ENCODE measurements at regions not wholly inside any gene's neighbourhood (a gene's known extent, or its start where the extent isn't known, plus 50 kb on each side); places are given as distances from the start of the nearest gene placed in this dataset.

DNA sequence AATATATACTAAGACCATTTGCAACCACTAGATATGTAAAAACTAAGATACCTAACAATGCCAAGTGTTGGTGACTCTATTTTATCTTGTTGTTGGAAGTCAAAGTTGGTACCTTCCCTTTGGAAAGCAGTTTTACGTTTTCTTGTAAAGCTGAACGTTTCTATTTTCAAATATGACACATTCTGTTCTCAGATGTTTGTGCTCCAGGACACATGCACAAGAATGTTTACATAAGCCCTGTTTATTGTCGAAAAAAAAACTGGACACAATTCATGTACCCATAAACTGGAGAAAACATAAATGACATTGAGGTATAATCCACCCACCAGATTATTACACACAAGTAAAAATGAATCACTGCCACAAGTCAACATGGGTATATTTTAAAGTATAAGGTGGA, 967.4 kb downstream of the BCL11B start:
- no peaks in the 10 kb centered on the region for H3K27me3 ChIP-seq (ENCODE audit: insufficient read depth, poor library complexity, severe bottlenecking)
- no peak for TF ChIP-seq GABPA (IDR thresholded peaks at IDR 0.05; ENCODE audit: low read depth)
- TF ChIP-seq, protein P1, sequence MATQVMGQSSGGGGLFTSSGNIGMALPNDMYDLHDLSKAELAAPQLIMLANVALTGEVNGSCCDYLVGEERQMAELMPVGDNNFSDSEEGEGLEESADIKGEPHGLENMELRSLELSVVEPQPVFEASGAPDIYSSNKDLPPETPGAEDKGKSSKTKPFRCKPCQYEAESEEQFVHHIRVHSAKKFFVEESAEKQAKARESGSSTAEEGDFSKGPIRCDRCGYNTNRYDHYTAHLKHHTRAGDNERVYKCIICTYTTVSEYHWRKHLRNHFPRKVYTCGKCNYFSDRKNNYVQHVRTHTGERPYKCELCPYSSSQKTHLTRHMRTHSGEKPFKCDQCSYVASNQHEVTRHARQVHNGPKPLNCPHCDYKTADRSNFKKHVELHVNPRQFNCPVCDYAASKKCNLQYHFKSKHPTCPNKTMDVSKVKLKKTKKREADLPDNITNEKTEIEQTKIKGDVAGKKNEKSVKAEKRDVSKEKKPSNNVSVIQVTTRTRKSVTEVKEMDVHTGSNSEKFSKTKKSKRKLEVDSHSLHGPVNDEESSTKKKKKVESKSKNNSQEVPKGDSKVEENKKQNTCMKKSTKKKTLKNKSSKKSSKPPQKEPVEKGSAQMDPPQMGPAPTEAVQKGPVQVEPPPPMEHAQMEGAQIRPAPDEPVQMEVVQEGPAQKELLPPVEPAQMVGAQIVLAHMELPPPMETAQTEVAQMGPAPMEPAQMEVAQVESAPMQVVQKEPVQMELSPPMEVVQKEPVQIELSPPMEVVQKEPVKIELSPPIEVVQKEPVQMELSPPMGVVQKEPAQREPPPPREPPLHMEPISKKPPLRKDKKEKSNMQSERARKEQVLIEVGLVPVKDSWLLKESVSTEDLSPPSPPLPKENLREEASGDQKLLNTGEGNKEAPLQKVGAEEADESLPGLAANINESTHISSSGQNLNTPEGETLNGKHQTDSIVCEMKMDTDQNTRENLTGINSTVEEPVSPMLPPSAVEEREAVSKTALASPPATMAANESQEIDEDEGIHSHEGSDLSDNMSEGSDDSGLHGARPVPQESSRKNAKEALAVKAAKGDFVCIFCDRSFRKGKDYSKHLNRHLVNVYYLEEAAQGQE (IDR thresholded peaks at IDR 0.05; ENCODE audit: insufficient replicate concordance, low read depth), result no peak

DNA sequence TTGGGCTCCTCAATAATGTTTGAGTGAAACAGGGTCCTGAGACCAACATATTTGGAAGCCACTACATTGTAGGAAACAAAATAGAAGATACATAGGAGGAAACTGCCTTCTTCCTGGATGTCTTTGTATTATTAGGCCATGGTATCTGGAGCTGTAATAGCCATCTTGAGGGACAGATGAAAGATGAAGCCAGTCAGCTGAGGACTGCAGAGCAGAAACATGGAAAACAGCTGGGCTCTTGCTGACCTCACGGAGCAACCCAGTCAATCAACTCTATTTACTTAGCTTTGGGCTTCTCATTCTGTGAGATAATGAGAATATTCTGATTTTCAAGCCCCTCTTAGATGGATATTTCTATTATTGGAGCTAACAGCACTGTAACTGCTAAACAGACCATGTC, 962.4 kb downstream of the BCL11B start:
- no peak for DNase-seq (ENCODE audit: low read depth in 1 of 2, low spot score in 1 of 2)
- TF ChIP-seq GABPA (IDR thresholded peaks at IDR 0.05; ENCODE audit: low read depth), result no peak
- no peak for TF ChIP-seq POLR2AphosphoS5 (IDR thresholded peaks at IDR 0.05; ENCODE audit: low read depth)
- TF ChIP-seq SPI1 (IDR thresholded peaks at IDR 0.05; ENCODE audit: borderline replicate concordance, low read depth), result no peak
- TF ChIP-seq, protein P1 (IDR thresholded peaks at IDR 0.05; ENCODE audit: insufficient replicate concordance, low read depth), result no peak
- no peak for TF ChIP-seq CTCF (IDR thresholded peaks at IDR 0.05; ENCODE audit: insufficient read depth, low read length)
- Histone ChIP-seq H3K4me3 (replicated peaks; ENCODE audit: insufficient read depth, low read length) (no peak overlapping the region), H3K27me3 (ENCODE audit: insufficient read depth, poor library complexity, severe bottlenecking) (no peaks in the 10 kb centered on the region), H3K27ac (replicated peaks) (no peak overlapping the region)

More for the DNA sequence above, 967.4 kb downstream of the BCL11B start:
- H3K4me3 ChIP-seq (replicated peaks; ENCODE audit: insufficient read depth, low read length), result no peak overlapping the region
- no peak overlapping the region for H3K27ac ChIP-seq (replicated peaks)
- DNase-seq (ENCODE audit: low read depth in 1 of 2, low spot score in 1 of 2), result no peak

DNA sequence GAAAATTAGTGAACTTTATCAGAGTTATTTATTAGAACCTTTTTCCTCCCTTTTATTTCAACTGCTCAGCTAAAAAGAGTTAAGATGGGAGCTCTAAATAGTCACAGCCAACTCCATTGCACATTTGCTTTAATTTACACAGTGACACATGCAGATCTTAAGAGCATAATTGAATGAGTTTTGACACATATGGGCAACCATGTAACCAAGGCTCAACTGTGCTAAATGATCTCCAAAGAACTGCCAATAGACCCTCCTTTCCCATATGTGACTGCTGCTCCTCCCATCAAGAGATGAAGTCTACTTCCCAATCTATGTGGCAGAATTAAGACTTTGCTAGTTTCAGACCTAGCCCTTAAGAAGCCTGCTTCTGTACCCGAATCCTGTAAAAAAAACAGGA, 960.0 kb downstream of the BCL11B start:
- Histone ChIP-seq H3K4me3 (replicated peaks; ENCODE audit: insufficient read depth, low read length) (no peak overlapping the region), H3K27ac (replicated peaks) (no peak overlapping the region), H3K27me3 (ENCODE audit: insufficient read depth, poor library complexity, severe bottlenecking) (no peaks in the 10 kb centered on the region)
- TF ChIP-seq GABPA (IDR thresholded peaks at IDR 0.05; ENCODE audit: low read depth) (no peak), SPI1 (IDR thresholded peaks at IDR 0.05; ENCODE audit: borderline replicate concordance, low read depth) (no peak)
- TF ChIP-seq, protein P1 (IDR thresholded peaks at IDR 0.05; ENCODE audit: insufficient replicate concordance, low read depth), result no peak
- no peak for DNase-seq (ENCODE audit: low read depth in 1 of 2, low spot score in 1 of 2)

DNA sequence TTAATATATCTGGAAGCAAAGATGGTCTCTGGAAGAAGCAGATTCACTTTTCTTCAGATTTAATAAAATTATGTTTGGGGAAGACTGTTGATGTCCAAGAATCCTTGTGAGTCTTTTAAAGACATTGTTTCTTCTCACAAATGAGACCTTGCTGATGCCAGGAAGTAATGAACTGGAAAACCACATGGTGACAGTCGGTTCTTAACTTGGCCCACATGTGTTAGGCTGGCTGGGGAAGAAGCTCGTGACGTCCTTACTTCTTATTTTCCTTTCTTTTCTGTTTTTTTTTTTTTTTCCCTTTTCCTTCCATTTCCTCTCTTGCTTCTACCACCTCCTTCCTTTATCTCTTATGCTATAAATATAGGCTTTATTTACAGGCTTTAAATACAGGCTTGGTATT, 950.2 kb downstream of the BCL11B start:
- Histone ChIP-seq H3K27me3 (ENCODE audit: insufficient read depth, poor library complexity, severe bottlenecking) (no peaks in the 10 kb centered on the region), H3K27ac (replicated peaks) (no peak overlapping the region), H3K4me3 (replicated peaks; ENCODE audit: insufficient read depth, low read length) (no peak overlapping the region)
- DNase-seq (ENCODE audit: low read depth in 1 of 2, low spot score in 1 of 2), result no peak
- TF ChIP-seq CTCF (IDR thresholded peaks at IDR 0.05; ENCODE audit: insufficient read depth, low read length) (no peak), SPI1 (IDR thresholded peaks at IDR 0.05; ENCODE audit: borderline replicate concordance, low read depth) (no peak), POLR2AphosphoS5 (IDR thresholded peaks at IDR 0.05; ENCODE audit: low read depth) (no peak), GABPA (IDR thresholded peaks at IDR 0.05; ENCODE audit: low read depth) (no peak)
- TF ChIP-seq, protein P1 (IDR thresholded peaks at IDR 0.05; ENCODE audit: insufficient replicate concordance, low read depth), result no peak
